A549 (cell line): ENCODE measurements at regions not wholly inside any gene's neighbourhood (a gene's known extent, or its start where the extent isn't known, plus 50 kb on each side); places are given as distances from the start of the nearest gene placed in this dataset.

Source experiments
- CTCF ChIP-seq: fragments of >200 bp; sonication (Bioruptor Twin); formaldehyde crosslinking; IDR thresholded peaks from 3 replicates; pipeline ENCODE4 v1.5.1; 2016
- EP300 ChIP-seq, 2 experiments: fragments of >200 bp; sonication (Bioruptor Twin); formaldehyde crosslinking; IDR thresholded peaks; 2 replicates in 1 of 2; 3 replicates in 1 of 2; pipeline ENCODE4 v1.6.1; 2016 to 2017
- HDAC2 ChIP-seq: fragments of 200-600 bp; sonication (generic); IDR thresholded peaks from 2 replicates; pipeline ENCODE4 v1.6.1; 2016
- KDM1A ChIP-seq: fragments of 200-600 bp; sonication (generic); IDR thresholded peaks from 2 replicates; pipeline ENCODE4 v1.6.1; 2016; ENCODE audit warnings: low read depth, mild to moderate bottlenecking
- KDM5A ChIP-seq: fragments of 200-600 bp; sonication (generic); IDR thresholded peaks from 2 replicates; pipeline ENCODE4 v1.6.1; 2016; ENCODE audit warnings: antibody characterized with exemption, mild to moderate bottlenecking
- MAX ChIP-seq: IDR thresholded peaks from 2 replicates; pipeline ENCODE4 v1.6.1; 2012
- MYC ChIP-seq: IDR thresholded peaks from 2 replicates; pipeline ENCODE4 v1.6.1; 2012; ENCODE audit warnings: mild to moderate bottlenecking, inconsistent platforms, low read length, improper control_type of control experiment, borderline replicate concordance
- PHF8 ChIP-seq: fragments of 200-600 bp; sonication (generic); IDR thresholded peaks from 2 replicates; pipeline ENCODE4 v1.6.1; 2016; ENCODE audit warnings: low read depth, mild to moderate bottlenecking, antibody characterized with exemption, moderate library complexity, borderline replicate concordance
- POLR2AphosphoS2 ChIP-seq: conservative IDR thresholded peaks from 2 replicates; pipeline ENCODE4 v1.6.1; 2012; ENCODE audit warnings: low read length, improper control_type of control experiment, inconsistent platforms
- RAD21 ChIP-seq, 2 experiments: fragments of >200 bp in 1 of 2; sonication (Bioruptor Twin) in 1 of 2; formaldehyde crosslinking in 1 of 2; IDR thresholded peaks in 1 of 2; conservative IDR thresholded peaks in 1 of 2; 2 replicates in 1 of 2; 3 replicates in 1 of 2; pipeline ENCODE4 v1.6.1; 2012 to 2018; ENCODE audit warnings: inconsistent platforms in 1 of 2
- RARB ChIP-seq: fragments of 250-450 bp; sonication (Bioruptor Pico); IDR thresholded peaks from 2 replicates; pipeline ENCODE4 v1.8.0; 2021; ENCODE audit warnings: mild to moderate bottlenecking, moderate library complexity
- TP53 ChIP-seq: fragments of 250-450 bp; sonication (Bioruptor Pico); IDR thresholded peaks from 2 replicates; pipeline ENCODE4 v1.5.0; 2021; ENCODE audit warnings: mild to moderate bottlenecking, moderate library complexity
- ZNF302 ChIP-seq: fragments of 250-450 bp; sonication (Bioruptor Pico); IDR thresholded peaks from 2 replicates; pipeline ENCODE4 v1.9.0; 2021; ENCODE audit warnings: inconsistent platforms, mild to moderate bottlenecking, moderate library complexity

- TF ChIP-seq CTCF (no peak), MAX (no peak), POLR2AphosphoS2 (no peak), TP53 (CRISPR knock-in tag) (no peak), RAD21 (conservative IDR thresholded peaks at IDR 0.05 in 1 of 2, IDR thresholded peaks at IDR 0.05 in 1 of 2) (no peak), KDM1A (no peak), MYC (no peak), ZNF302 (CRISPR knock-in tag) (no peak), KDM5A (no peak), PHF8 (no peak), RARB (no peak), HDAC2 (no peak), EP300 (IDR thresholded peaks at IDR 0.05) (no peak)
These were observed 548.2 kb upstream of the CNKSR2 start for GRCh38 chrX:20825984-20826383.
